H9 (cell line): ENCODE measurements at regions not wholly inside any gene's neighbourhood (a gene's known extent, or its start where the extent isn't known, plus 50 kb on each side); places are given as distances from the start of the nearest gene placed in this dataset.

Source experiments
- DNase-seq: peaks from one replicate; pipeline ENCODE4 v3.0.0-alpha.2; 2017
- H2AFZ ChIP-seq: one replicate; pipeline ENCODE4 v1.6.1; 2013; ENCODE audit warnings: mild to moderate bottlenecking, low read length, control low read depth, moderate library complexity
- H2AK5ac ChIP-seq: 2 replicates; pipeline ENCODE4 v1.6.1; 2013; ENCODE audit warnings: low read length, control low read depth, mixed read lengths; ENCODE audit not compliant: insufficient read length
- H2BK120ac ChIP-seq: one replicate; pipeline ENCODE4 v1.6.1; 2013; ENCODE audit warnings: low read depth, mild to moderate bottlenecking, low read length, control low read depth, inconsistent platforms; ENCODE audit not compliant: poor library complexity, severe bottlenecking
- H2BK12ac ChIP-seq: 2 replicates; pipeline ENCODE4 v1.6.1; 2013; ENCODE audit warnings: low read length, control low read depth, mixed read lengths, low read depth; ENCODE audit not compliant: insufficient read length
- H2BK15ac ChIP-seq: 2 replicates; pipeline ENCODE4 v1.6.1; 2013; ENCODE audit warnings: low read depth, low read length, control low read depth
- H2BK20ac ChIP-seq: one replicate; pipeline ENCODE4 v1.6.1; 2013; ENCODE audit warnings: low read depth, mild to moderate bottlenecking, low read length, control low read depth, inconsistent platforms; ENCODE audit not compliant: poor library complexity, severe bottlenecking
- H2BK5ac ChIP-seq: 2 replicates; pipeline ENCODE4 v1.6.1; 2013; ENCODE audit warnings: low read length, control low read depth, mixed read lengths; ENCODE audit not compliant: insufficient read length
- H3K14ac ChIP-seq: 2 replicates; pipeline ENCODE4 v1.6.1; 2013; ENCODE audit warnings: low read length, control low read depth; ENCODE audit not compliant: insufficient read depth
- H3K18ac ChIP-seq: 2 replicates; pipeline ENCODE4 v1.6.1; 2013; ENCODE audit warnings: low read depth, mild to moderate bottlenecking, mixed read lengths, low read length, control low read depth; ENCODE audit not compliant: insufficient read length
- H3K23ac ChIP-seq: 2 replicates; pipeline ENCODE4 v1.6.1; 2013; ENCODE audit warnings: low read length, control low read depth, mixed read lengths, low read depth; ENCODE audit not compliant: insufficient read length
- H3K23me2 ChIP-seq: 2 replicates; pipeline ENCODE4 v1.6.1; 2013; ENCODE audit warnings: low read depth, mild to moderate bottlenecking, mixed read lengths, low read length, control low read depth; ENCODE audit not compliant: insufficient read length, poor library complexity, severe bottlenecking
- H3K27ac ChIP-seq: 2 replicates; pipeline ENCODE4 v1.5.1; 2013; ENCODE audit warnings: low read length, control low read depth, mixed read lengths, low read depth; ENCODE audit not compliant: insufficient read length
- H3K27me3 ChIP-seq: 2 replicates; pipeline ENCODE4 v1.6.1; 2013; ENCODE audit warnings: low read length, control low read depth, inconsistent platforms; ENCODE audit not compliant: insufficient read depth
- H3K4ac ChIP-seq: 2 replicates; pipeline ENCODE4 v1.6.1; 2013; ENCODE audit warnings: low read depth, mild to moderate bottlenecking, control low read depth, inconsistent platforms, low read length, moderate library complexity
- H3K4me1 ChIP-seq: 2 replicates; pipeline ENCODE4 v1.6.1; 2013; ENCODE audit warnings: low read length, control low read depth, inconsistent platforms; ENCODE audit not compliant: insufficient read depth
- H3K4me2 ChIP-seq: 2 replicates; pipeline ENCODE4 v1.6.1; 2013; ENCODE audit warnings: low read length, control low read depth, mixed read lengths; ENCODE audit not compliant: insufficient read length, insufficient read depth
- H3K56ac ChIP-seq: 2 replicates; pipeline ENCODE4 v1.6.1; 2013; ENCODE audit warnings: low read depth, mild to moderate bottlenecking, mixed read lengths, low read length, control low read depth; ENCODE audit not compliant: insufficient read length
- H3K79me1 ChIP-seq: 2 replicates; pipeline ENCODE4 v1.6.1; 2013; ENCODE audit warnings: low read depth, mild to moderate bottlenecking, moderate library complexity, low read length, control low read depth, inconsistent platforms; ENCODE audit not compliant: insufficient read depth, poor library complexity, severe bottlenecking
- H3K79me2 ChIP-seq: 2 replicates; pipeline ENCODE4 v1.6.1; 2013; ENCODE audit warnings: low read length, control low read depth, inconsistent platforms; ENCODE audit not compliant: insufficient read depth
- H3K9ac ChIP-seq: 2 replicates; pipeline ENCODE4 v1.6.1; 2013; ENCODE audit warnings: low read length, control low read depth, mixed read lengths; ENCODE audit not compliant: insufficient read length; ENCODE audit errors: extremely low read depth
- H3K9me3 ChIP-seq: one replicate; pipeline ENCODE4 v1.6.1; 2013; ENCODE audit warnings: low read depth, low read length, inconsistent platforms; ENCODE audit not compliant: control insufficient read depth
- H3T11ph ChIP-seq: one replicate; pipeline ENCODE4 v1.6.1; 2013; ENCODE audit warnings: mild to moderate bottlenecking, low read length, control low read depth, inconsistent platforms
- H4K20me1 ChIP-seq: one replicate; pipeline ENCODE4 v1.6.1; 2013; ENCODE audit not compliant: control insufficient read depth, insufficient read length, insufficient read depth
- H4K5ac ChIP-seq: 2 replicates; pipeline ENCODE4 v1.6.1; 2013; ENCODE audit warnings: low read depth, mild to moderate bottlenecking, mixed read lengths, low read length, control low read depth; ENCODE audit not compliant: insufficient read length
- H4K8ac ChIP-seq: replicated peaks from 2 replicates; pipeline ENCODE4 v1.6.1; 2013; ENCODE audit warnings: low read length, control low read depth, mixed read lengths, low read depth; ENCODE audit not compliant: insufficient read length
- H4K91ac ChIP-seq: 2 replicates; pipeline ENCODE4 v1.6.1; 2013; ENCODE audit warnings: low read depth, mild to moderate bottlenecking, moderate library complexity, mixed read lengths, low read length, control low read depth; ENCODE audit not compliant: insufficient read length
- H3K27ac Mint-ChIP-seq, 3 experiments: 2 replicates in 2 of 3; 3 replicates in 1 of 3; pipeline ENCODE4 v1.8.0; 2020 to 2021; ENCODE audit warnings: mixed read lengths in 3 of 3, mild to moderate bottlenecking in 1 of 3, moderate library complexity in 1 of 3
- H3K27me3 Mint-ChIP-seq: 2 replicates; pipeline ENCODE4 v1.8.0; 2021; ENCODE audit warnings: low read depth, mild to moderate bottlenecking, moderate library complexity, mixed read lengths
- H3K36me3 Mint-ChIP-seq, 3 experiments: 2 replicates in 2 of 3; 3 replicates in 1 of 3; pipeline ENCODE4 v1.8.0; 2020 to 2021; ENCODE audit warnings: low read depth in 3 of 3, mixed read lengths in 3 of 3; ENCODE audit not compliant: insufficient read depth in 1 of 3
- H3K4me1 Mint-ChIP-seq, 2 experiments: 2 replicates each; pipeline ENCODE4 v1.8.0; 2020; ENCODE audit warnings: mixed read lengths in 2 of 2
- H3K4me3 Mint-ChIP-seq, 2 experiments: 2 replicates in 1 of 2; 3 replicates in 1 of 2; pipeline ENCODE4 v1.8.0; 2020 to 2021; ENCODE audit warnings: mild to moderate bottlenecking in 2 of 2, mixed read lengths in 2 of 2, moderate library complexity in 1 of 2
- H3K9me3 Mint-ChIP-seq, 2 experiments: 2 replicates in 1 of 2; 3 replicates in 1 of 2; pipeline ENCODE4 v1.8.0; 2020; ENCODE audit warnings: mild to moderate bottlenecking in 2 of 2, mixed read lengths in 2 of 2, moderate library complexity in 1 of 2
- WGBS: extraction: QIAGEN DNeasy Blood & Tissue Kit; methylation state at CpG from one replicate; pipeline ENCODE4 v1.1.7; 2013; ENCODE audit warnings: missing lambda C conversion rate, low lambda C conversion rate, mixed read lengths; ENCODE audit not compliant: insufficient read length; ENCODE audit errors: extremely low coverage; 5-methylcytosine and 5-hydroxymethylcytosine counted together
- TF ChIP-seq, protein P1 (sequence below): fragments of 200-600 bp; sonication (generic); conservative IDR thresholded peaks from 3 replicates; pipeline ENCODE4 v1.8.0; 2021; ENCODE audit warnings: antibody characterized with exemption, mild to moderate bottlenecking

DNA sequence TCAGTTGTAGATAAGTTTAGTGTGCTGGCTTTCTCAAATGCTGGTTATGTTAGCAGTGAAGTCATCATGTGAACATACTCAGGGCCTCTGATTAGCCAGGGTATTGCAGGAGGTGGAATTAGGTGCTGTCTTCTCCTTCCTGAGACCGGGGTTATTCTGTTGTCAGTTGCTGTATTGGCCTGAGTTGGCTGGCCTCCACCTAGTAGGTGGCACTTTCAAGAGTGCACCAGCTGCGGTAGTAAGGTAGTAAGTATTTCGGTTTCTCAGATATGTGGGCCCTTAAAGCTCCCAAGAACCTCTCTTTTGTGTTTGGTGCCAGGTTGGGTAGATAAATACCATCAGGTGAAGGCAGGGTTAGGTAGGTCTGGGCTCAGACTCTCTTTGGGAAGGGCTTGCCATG lies 1430.5 kb upstream of the CELF4 start:
- Histone ChIP-seq H4K91ac (no peak overlapping the region), H2BK20ac (no peak overlapping the region), H2BK15ac (no peak overlapping the region), H2BK120ac (no peak overlapping the region), H2AFZ (no peak overlapping the region), H4K5ac (no peak overlapping the region), H3K4me2 (no peak overlapping the region), H4K20me1 (no peaks in the 10 kb centered on the region), H3K23ac (no peak overlapping the region), H3K23me2 (no peaks in the 10 kb centered on the region), H3K14ac (no peak overlapping the region), H3T11ph (no peak overlapping the region), H2BK12ac (no peak overlapping the region), H3K27ac (no peak overlapping the region), H3K56ac (no peak overlapping the region), H3K27me3 (no peaks in the 10 kb centered on the region), H2BK5ac (no peak overlapping the region), H3K9ac (no peak overlapping the region), H3K4ac (no peak overlapping the region), H3K18ac (no peak overlapping the region), H3K79me2 (no peaks in the 10 kb centered on the region), H3K79me1 (no peaks in the 10 kb centered on the region), H4K8ac (no peak overlapping the region), H2AK5ac (no peak overlapping the region), H3K9me3 (no peaks in the 10 kb centered on the region), H3K4me1 (no peaks in the 10 kb centered on the region)
- WGBS, result no CpG with 5 or more reads among the region's 3 CpGs
- no peak overlapping the region for H3K27ac Mint-ChIP-seq
- no peak for DNase-seq
- no peak overlapping the region for H3K4me3 Mint-ChIP-seq
- H3K9me3 Mint-ChIP-seq, result no peaks in the 10 kb centered on the region
- H3K27me3 Mint-ChIP-seq, result no peaks in the 10 kb centered on the region
- no peaks in the 10 kb centered on the region for H3K4me1 Mint-ChIP-seq
- no peaks in the 10 kb centered on the region for H3K36me3 Mint-ChIP-seq
- TF ChIP-seq, protein P1, sequence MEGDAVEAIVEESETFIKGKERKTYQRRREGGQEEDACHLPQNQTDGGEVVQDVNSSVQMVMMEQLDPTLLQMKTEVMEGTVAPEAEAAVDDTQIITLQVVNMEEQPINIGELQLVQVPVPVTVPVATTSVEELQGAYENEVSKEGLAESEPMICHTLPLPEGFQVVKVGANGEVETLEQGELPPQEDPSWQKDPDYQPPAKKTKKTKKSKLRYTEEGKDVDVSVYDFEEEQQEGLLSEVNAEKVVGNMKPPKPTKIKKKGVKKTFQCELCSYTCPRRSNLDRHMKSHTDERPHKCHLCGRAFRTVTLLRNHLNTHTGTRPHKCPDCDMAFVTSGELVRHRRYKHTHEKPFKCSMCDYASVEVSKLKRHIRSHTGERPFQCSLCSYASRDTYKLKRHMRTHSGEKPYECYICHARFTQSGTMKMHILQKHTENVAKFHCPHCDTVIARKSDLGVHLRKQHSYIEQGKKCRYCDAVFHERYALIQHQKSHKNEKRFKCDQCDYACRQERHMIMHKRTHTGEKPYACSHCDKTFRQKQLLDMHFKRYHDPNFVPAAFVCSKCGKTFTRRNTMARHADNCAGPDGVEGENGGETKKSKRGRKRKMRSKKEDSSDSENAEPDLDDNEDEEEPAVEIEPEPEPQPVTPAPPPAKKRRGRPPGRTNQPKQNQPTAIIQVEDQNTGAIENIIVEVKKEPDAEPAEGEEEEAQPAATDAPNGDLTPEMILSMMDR, result no peak
